Activated naive CD8-positive, alpha-beta T cell treated with anti-CD3 and anti-CD28 coated beads for 36 hours (primary cell): ENCODE measurements at regions not wholly inside any gene's neighbourhood (a gene's known extent, or its start where the extent isn't known, plus 50 kb on each side); places are given as distances from the start of the nearest gene placed in this dataset.
"Not testable (repeated sequence)": the region's sequence is repeated elsewhere in the genome, so short reads cannot be mapped to it uniquely, and the experiment has no call there.

Source experiments
- DNase-seq: peaks from one replicate; pipeline ENCODE4 v3.0.0; 2021
- H3K27ac Mint-ChIP-seq: one replicate; pipeline ENCODE4 v1.8.0; 2022; ENCODE audit warnings: mild to moderate bottlenecking, moderate library complexity, mixed read lengths
- H3K27me3 Mint-ChIP-seq: one replicate; pipeline ENCODE4 v1.8.0; 2022; ENCODE audit warnings: mild to moderate bottlenecking, mixed read lengths
- H3K36me3 Mint-ChIP-seq: one replicate; pipeline ENCODE4 v1.8.0; 2021; ENCODE audit warnings: mild to moderate bottlenecking, mixed read lengths
- H3K4me1 Mint-ChIP-seq: one replicate; pipeline ENCODE4 v1.8.0; 2021; ENCODE audit warnings: mixed read lengths
- H3K4me3 Mint-ChIP-seq: one replicate; pipeline ENCODE4 v1.8.0; 2022; ENCODE audit warnings: mild to moderate bottlenecking, moderate library complexity, mixed read lengths
- H3K9me3 Mint-ChIP-seq: one replicate; pipeline ENCODE4 v1.8.0; 2022; ENCODE audit warnings: mixed read lengths

- Mint-ChIP-seq H3K4me1 (no peaks in the 10 kb centered on the region), H3K27ac (no peak overlapping the region), H3K36me3 (no peaks in the 10 kb centered on the region), H3K27me3 (no peaks in the 10 kb centered on the region), H3K9me3 (peaks cover 2% of the 10 kb centered on the region), H3K4me3 (no peak overlapping the region)
- DNase-seq, result no peak
Observed at GRCh38 chr5:124124711-124125229, 612.8 kb downstream of the CSNK1G3 start.

DNA sequence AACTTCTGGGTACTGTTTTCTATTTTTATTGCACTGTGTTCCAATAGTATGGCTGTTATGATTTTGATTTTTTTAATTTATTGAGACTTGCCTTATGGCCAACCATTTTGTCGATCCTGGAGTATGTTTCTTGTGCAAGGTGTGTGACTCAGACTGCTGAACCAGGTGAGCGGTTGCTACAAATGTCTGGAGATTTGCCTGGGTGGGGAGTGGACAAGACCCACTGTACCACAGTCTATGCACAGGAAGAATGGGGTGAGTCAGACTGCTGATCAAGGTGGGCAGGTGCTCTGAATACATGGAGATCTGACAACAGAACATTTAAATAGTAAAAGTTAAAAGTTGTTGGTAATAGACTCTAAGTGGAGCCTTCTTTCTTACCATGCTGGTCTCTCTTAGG lies 609.2 kb downstream of the CSNK1G3 start:
- no peak overlapping the region for H3K27ac Mint-ChIP-seq
- H3K27me3 Mint-ChIP-seq, result no peaks in the 10 kb centered on the region
- H3K9me3 Mint-ChIP-seq, result peaks cover 2% of the 10 kb centered on the region
- no peak overlapping the region for H3K4me3 Mint-ChIP-seq
- no peaks in the 10 kb centered on the region for H3K4me1 Mint-ChIP-seq
- DNase-seq, result no peak
- no peaks in the 10 kb centered on the region for H3K36me3 Mint-ChIP-seq

DNA sequence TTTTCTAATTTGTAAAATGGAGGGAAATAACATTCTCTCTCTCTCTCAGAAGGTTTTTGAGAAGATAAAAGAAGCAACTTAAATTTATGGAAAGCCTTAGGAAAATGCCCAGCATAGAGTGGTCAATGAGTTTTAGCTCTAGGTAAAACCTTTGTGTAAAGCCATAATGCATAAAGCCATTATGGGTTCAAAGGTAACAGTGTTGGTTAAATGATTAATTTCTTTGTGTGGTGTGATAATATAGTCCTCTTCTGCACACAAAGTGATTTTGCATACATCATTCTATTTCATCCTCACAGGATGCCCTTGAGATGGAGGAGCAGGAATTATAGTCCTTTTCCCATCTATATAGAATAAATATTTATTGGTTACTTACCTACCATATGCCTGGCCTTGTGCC lies 602.9 kb downstream of the CSNK1G3 start:
- H3K27me3 Mint-ChIP-seq, result no peaks in the 10 kb centered on the region
- no peak overlapping the region for H3K27ac Mint-ChIP-seq
- H3K4me3 Mint-ChIP-seq, result no peak overlapping the region
- H3K9me3 Mint-ChIP-seq, result no peaks in the 10 kb centered on the region
- DNase-seq, result no peak
- no peaks in the 10 kb centered on the region for H3K36me3 Mint-ChIP-seq
- H3K4me1 Mint-ChIP-seq, result no peaks in the 10 kb centered on the region

- Mint-ChIP-seq H3K27me3 (peaks cover 4% of the 10 kb centered on the region), H3K9me3 (no peaks in the 10 kb centered on the region), H3K4me3 (no peak overlapping the region), H3K36me3 (no peaks in the 10 kb centered on the region), H3K4me1 (no peaks in the 10 kb centered on the region), H3K27ac (no peak overlapping the region)
- no peak for DNase-seq
Observed at GRCh38 chr5:124111886-124112285, 599.9 kb downstream of the CSNK1G3 start.

DNA sequence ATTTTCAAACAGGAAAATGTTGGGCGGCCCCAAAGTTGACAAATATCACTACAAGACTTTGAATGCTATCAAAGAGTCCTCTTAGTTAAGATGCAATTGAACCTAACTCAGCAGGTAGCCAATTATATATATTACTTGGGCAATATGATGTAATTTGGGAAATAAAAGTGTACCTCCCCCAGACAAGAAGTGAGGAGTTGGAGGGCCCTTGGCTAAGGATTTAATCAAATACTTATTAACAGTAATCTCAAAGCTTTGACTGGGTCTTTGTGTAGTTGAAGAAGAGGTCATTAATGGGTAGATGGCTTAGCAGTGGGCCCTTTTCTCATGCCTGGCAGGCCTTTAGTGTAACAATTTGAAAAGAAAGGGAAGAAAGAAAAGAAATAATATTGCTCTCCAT lies 599.0 kb downstream of the CSNK1G3 start:
- no peaks in the 10 kb centered on the region for H3K9me3 Mint-ChIP-seq
- DNase-seq, result no peak
- no peaks in the 10 kb centered on the region for H3K4me1 Mint-ChIP-seq
- no peak overlapping the region for H3K27ac Mint-ChIP-seq
- H3K36me3 Mint-ChIP-seq, result no peaks in the 10 kb centered on the region
- H3K4me3 Mint-ChIP-seq, result no peak overlapping the region
- peaks cover 4% of the 10 kb centered on the region for H3K27me3 Mint-ChIP-seq

DNA sequence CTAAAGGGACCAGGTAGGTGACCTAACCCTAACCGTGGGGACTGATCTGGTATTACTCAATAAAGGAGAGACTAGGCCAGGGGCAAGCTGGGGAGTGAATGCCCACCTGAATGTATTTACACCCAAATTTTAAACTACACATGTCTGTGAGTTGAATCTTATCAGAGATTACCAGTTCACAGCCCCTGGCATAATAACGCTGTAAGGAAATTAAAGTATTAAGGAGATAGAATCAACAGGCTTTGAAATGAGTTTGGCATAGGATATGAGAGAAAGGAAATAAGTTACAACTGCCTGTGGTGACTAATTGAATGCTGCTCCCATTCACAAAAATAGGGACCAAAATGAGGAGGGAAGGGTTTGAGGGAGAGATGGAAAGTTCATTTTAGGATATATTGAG lies 593.3 kb downstream of the CSNK1G3 start:
- Mint-ChIP-seq H3K4me1 (no peaks in the 10 kb centered on the region), H3K4me3 (no peak overlapping the region), H3K27me3 (peaks cover 4% of the 10 kb centered on the region), H3K36me3 (no peaks in the 10 kb centered on the region), H3K27ac (no peak overlapping the region), H3K9me3 (no peaks in the 10 kb centered on the region)
- DNase-seq, result no peak

GRCh38 chr5:124104821-124105220 lies 592.8 kb downstream of the CSNK1G3 start:
- Mint-ChIP-seq H3K36me3 (no peaks in the 10 kb centered on the region), H3K27me3 (peaks cover 4% of the 10 kb centered on the region), H3K4me3 (no peak overlapping the region), H3K27ac (no peak overlapping the region), H3K9me3 (no peaks in the 10 kb centered on the region), H3K4me1 (no peaks in the 10 kb centered on the region)
- DNase-seq, result no peak

GRCh38 chr5:124104344-124104743 lies 592.4 kb downstream of the CSNK1G3 start:
- peaks cover 4% of the 10 kb centered on the region for H3K27me3 Mint-ChIP-seq
- H3K4me3 Mint-ChIP-seq, result no peak overlapping the region
- no peaks in the 10 kb centered on the region for H3K4me1 Mint-ChIP-seq
- H3K9me3 Mint-ChIP-seq, result no peaks in the 10 kb centered on the region
- no peaks in the 10 kb centered on the region for H3K36me3 Mint-ChIP-seq
- no peak for DNase-seq
- H3K27ac Mint-ChIP-seq, result no peak overlapping the region

GRCh38 chr5:124103671-124104070 lies 591.7 kb downstream of the CSNK1G3 start:
- no peaks in the 10 kb centered on the region for H3K4me1 Mint-ChIP-seq
- H3K27ac Mint-ChIP-seq, result no peak overlapping the region
- DNase-seq, result no peak
- no peaks in the 10 kb centered on the region for H3K36me3 Mint-ChIP-seq
- no peaks in the 10 kb centered on the region for H3K9me3 Mint-ChIP-seq
- no peak overlapping the region for H3K4me3 Mint-ChIP-seq
- peaks cover 4% of the 10 kb centered on the region for H3K27me3 Mint-ChIP-seq

DNA sequence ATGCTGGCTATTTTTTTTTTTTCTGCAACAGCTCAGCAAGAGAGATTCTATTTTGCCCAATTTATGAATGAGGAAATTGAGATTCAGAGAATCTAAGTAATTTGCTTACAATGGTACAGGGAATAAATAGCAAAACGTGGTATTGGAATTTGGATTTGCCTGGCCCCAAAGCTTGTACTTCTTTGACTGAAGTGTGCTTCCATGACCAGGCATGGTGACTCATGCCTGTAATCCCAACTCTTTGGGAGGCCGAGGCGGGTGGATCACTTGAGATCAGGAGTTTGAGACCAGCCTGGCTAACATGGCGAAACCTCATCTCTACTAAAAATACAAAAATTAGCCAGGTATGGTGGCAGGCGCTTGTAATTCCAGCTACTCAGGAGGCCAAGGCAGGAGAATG lies 591.1 kb downstream of the CSNK1G3 start:
- DNase-seq, H3K27me3 Mint-ChIP-seq, H3K4me1 Mint-ChIP-seq, H3K9me3 Mint-ChIP-seq, H3K4me3 Mint-ChIP-seq, H3K27ac Mint-ChIP-seq, H3K36me3 Mint-ChIP-seq: not testable (repeated sequence)

- Mint-ChIP-seq H3K27me3 (no peaks in the 10 kb centered on the region), H3K4me3 (no peak overlapping the region), H3K27ac (no peak overlapping the region), H3K9me3 (no peaks in the 10 kb centered on the region), H3K36me3 (no peaks in the 10 kb centered on the region), H3K4me1 (no peaks in the 10 kb centered on the region)
- DNase-seq, result no peak
Observed at GRCh38 chr5:124102486-124102885, 590.5 kb downstream of the CSNK1G3 start.

DNA sequence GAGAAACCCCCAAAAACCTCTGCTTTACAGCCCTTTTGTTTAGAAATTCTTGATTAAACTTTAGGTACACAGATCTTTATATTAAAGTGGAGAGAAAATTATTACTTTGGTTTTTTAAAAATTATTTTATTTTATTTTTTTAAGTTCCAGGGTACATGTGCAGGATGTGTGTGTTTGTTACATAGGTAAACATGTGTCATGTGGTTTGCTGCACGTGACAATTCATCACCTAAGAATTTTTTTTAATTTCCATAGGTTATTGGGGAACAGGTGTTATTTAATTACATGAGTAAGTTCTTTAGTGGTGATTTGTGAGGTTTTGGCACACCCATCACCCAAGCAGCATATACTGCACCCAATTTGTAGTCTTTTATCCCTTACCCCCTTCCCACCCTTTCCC lies 581.7 kb downstream of the CSNK1G3 start:
- Mint-ChIP-seq H3K36me3 (no peaks in the 10 kb centered on the region), H3K27ac (no peak overlapping the region), H3K27me3 (no peaks in the 10 kb centered on the region), H3K4me1 (no peaks in the 10 kb centered on the region), H3K4me3 (no peak overlapping the region), H3K9me3 (no peaks in the 10 kb centered on the region)
- no peak for DNase-seq

DNA sequence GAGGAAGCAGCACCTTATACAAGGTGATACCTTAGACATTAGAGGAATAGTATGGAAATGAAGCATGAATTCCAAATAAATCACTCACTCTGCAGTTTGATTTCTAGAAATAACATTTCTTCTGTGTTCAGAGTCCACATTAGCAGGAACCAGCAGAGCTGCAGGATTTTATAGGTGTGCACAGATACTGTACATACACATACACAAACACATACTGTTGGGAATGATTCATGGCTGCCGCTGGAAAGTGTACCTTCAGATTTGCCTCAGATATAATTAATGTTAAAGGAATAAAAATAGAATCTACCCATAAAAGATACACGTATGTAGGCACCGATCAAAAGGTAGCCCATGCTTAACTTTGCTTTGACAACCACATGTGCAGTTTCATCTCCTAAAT lies 578.1 kb downstream of the CSNK1G3 start:
- no peaks in the 10 kb centered on the region for H3K4me1 Mint-ChIP-seq
- H3K4me3 Mint-ChIP-seq, result no peak overlapping the region
- H3K36me3 Mint-ChIP-seq, result no peaks in the 10 kb centered on the region
- DNase-seq, result no peak
- no peaks in the 10 kb centered on the region for H3K9me3 Mint-ChIP-seq
- no peaks in the 10 kb centered on the region for H3K27me3 Mint-ChIP-seq
- no peak overlapping the region for H3K27ac Mint-ChIP-seq

DNA sequence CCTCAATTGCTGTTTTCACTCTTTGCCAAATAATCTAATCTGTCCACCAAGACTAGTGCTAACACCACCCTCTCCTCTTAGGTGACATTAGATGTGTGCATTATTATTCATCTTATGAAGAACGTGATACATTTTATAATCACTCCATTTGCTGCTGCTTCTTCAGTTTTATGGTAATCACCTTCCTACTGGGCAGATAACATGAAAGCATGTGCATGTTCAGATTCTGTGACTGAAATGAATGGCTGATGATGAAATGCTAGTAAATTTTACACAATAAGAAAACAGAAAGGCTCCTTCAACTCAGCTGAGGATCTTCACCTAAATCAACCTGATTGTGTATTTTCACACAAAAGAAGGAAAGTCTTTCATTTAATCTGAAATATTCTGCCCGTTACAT lies 577.6 kb downstream of the CSNK1G3 start:
- H3K27ac Mint-ChIP-seq, result no peak overlapping the region
- H3K9me3 Mint-ChIP-seq, result no peaks in the 10 kb centered on the region
- DNase-seq, result no peak
- H3K36me3 Mint-ChIP-seq, result no peaks in the 10 kb centered on the region
- H3K4me3 Mint-ChIP-seq, result no peak overlapping the region
- no peaks in the 10 kb centered on the region for H3K4me1 Mint-ChIP-seq
- no peaks in the 10 kb centered on the region for H3K27me3 Mint-ChIP-seq

GRCh38 chr5:124088289-124089032 lies 576.5 kb downstream of the CSNK1G3 start:
- H3K9me3 Mint-ChIP-seq, result no peaks in the 10 kb centered on the region
- no peak overlapping the region for H3K4me3 Mint-ChIP-seq
- no peaks in the 10 kb centered on the region for H3K4me1 Mint-ChIP-seq
- H3K27me3 Mint-ChIP-seq, result no peaks in the 10 kb centered on the region
- DNase-seq, result no peak
- no peaks in the 10 kb centered on the region for H3K36me3 Mint-ChIP-seq
- no peak overlapping the region for H3K27ac Mint-ChIP-seq

GRCh38 chr5:124087752-124088151 lies 575.8 kb downstream of the CSNK1G3 start:
- Mint-ChIP-seq H3K27me3 (no peaks in the 10 kb centered on the region), H3K36me3 (no peaks in the 10 kb centered on the region), H3K9me3 (no peaks in the 10 kb centered on the region), H3K4me1 (no peaks in the 10 kb centered on the region), H3K27ac (no peak overlapping the region), H3K4me3 (no peak overlapping the region)
- no peak for DNase-seq
